GM12878 (cell line): ENCODE measurements at regions not wholly inside any gene's neighbourhood (a gene's known extent, or its start where the extent isn't known, plus 50 kb on each side); places are given as distances from the start of the nearest gene placed in this dataset.

ENCODE experiments used
- ATAC-seq: fragments of 200-7000 bp; cut with Tn5 transposase; 3 replicates; pipeline ENCODE4 v1.9.1; 2020; ENCODE audit warnings: mild to moderate bottlenecking, moderate library complexity
- BruUV-seq: library from RNA; stranded (reverse); fragments of 400-500 nt; replicated peaks from 2 replicates; lab custom pipeline; 2021; lab: Mats Ljungman, UMichigan
- CTCF ChIA-PET: fragments of 300-600 bp; sonication (Branson Sonifier 250); formaldehyde crosslinking; extraction: SDS; loops from one replicate; lab custom pipeline; 2021; ENCODE audit warnings: inconsistent platforms; lab: Yijun Ruan, JAX
- POLR2A ChIA-PET: fragments of 350-600 bp; formaldehyde crosslinking; extraction: SDS; loops from one replicate; lab custom pipeline; 2021; ENCODE audit warnings: inconsistent platforms; lab: Charles Lee
- RAD21 ChIA-PET: fragments of 300-600 bp; sonication (Branson Sonifier 250); formaldehyde crosslinking; loops from one replicate; lab custom pipeline; 2023; ENCODE audit warnings: antibody characterized with exemption; ENCODE audit not compliant: unreplicated experiment; lab: Charles Lee
- SMC1A ChIA-PET: fragments of 300-600 bp; sonication (Branson Sonifier 250); formaldehyde crosslinking; loops from one replicate; lab custom pipeline; 2023; ENCODE audit not compliant: unreplicated experiment, uncharacterized antibody; lab: Charles Lee
- DNase-seq: peaks from one replicate; pipeline ENCODE4 v3.0.0-alpha.2; 2011; ENCODE audit warnings: low read depth, low spot score
- FAIRE-seq: peaks from 3 replicates; lab custom pipeline; 2011; peaks lifted over from hg19 to GRCh38; lab: Jason Lieb, UNC
- H2AFZ ChIP-seq: 2 replicates; pipeline ENCODE4 v1.6.0; 2011; ENCODE audit warnings: low read depth, low read length, control low read depth; ENCODE audit not compliant: control insufficient read depth
- H3K27ac ChIP-seq: 2 replicates; pipeline ENCODE4 v1.5.1; 2011; ENCODE audit warnings: control low read depth; ENCODE audit not compliant: control insufficient read depth, insufficient read depth
- H3K27me3 ChIP-seq, 2 experiments: replicated peaks in 1 of 2; 2 replicates each; pipeline versions ENCODE4 v1.6.0 to v1.6.1; 2011; ENCODE audit warnings: low read length in 1 of 2; ENCODE audit not compliant: control insufficient read depth in 2 of 2, insufficient read depth in 2 of 2
- H3K36me3 ChIP-seq, 2 experiments: 2 replicates each; pipeline ENCODE4 v1.5.1; 2011; ENCODE audit warnings: low read length in 1 of 2; ENCODE audit not compliant: control insufficient read depth in 2 of 2, insufficient read depth in 2 of 2
- H3K4me1 ChIP-seq: 2 replicates; pipeline ENCODE4 v1.6.1; 2011; ENCODE audit warnings: mild to moderate bottlenecking, low read length, moderate library complexity, mixed read lengths; ENCODE audit not compliant: control insufficient read depth, insufficient read depth
- H3K4me2 ChIP-seq: 2 replicates; pipeline ENCODE4 v1.6.0; 2011; ENCODE audit warnings: control low read depth; ENCODE audit not compliant: control insufficient read depth, insufficient read depth
- H3K4me3 ChIP-seq: fragments of 200-600 bp; sonication (generic); 2 replicates; pipeline ENCODE4 v1.5.1; 2016
- H3K79me2 ChIP-seq: 2 replicates; pipeline ENCODE4 v1.6.0; 2011; ENCODE audit warnings: low read length; ENCODE audit not compliant: control insufficient read depth, insufficient read depth
- H3K9ac ChIP-seq: 2 replicates; pipeline ENCODE4 v1.8.0; 2011; ENCODE audit warnings: low read length, control low read depth, mixed read lengths; ENCODE audit not compliant: control insufficient read depth, insufficient read depth
- H3K9me3 ChIP-seq: replicated peaks from 3 replicates; pipeline ENCODE4 v1.5.1; 2011; ENCODE audit warnings: mild to moderate bottlenecking, low read length; ENCODE audit not compliant: control insufficient read depth, insufficient read depth
- H4K20me1 ChIP-seq: 2 replicates; pipeline ENCODE4 v1.6.0; 2011; ENCODE audit not compliant: control insufficient read depth, insufficient read depth
- BCL11A ChIP-seq: IDR thresholded peaks from 2 replicates; pipeline ENCODE4 v1.6.1; 2011; ENCODE audit warnings: low read depth, low read length
- BHLHE40 ChIP-seq, 2 experiments: fragments of 450-650 bp in 1 of 2; IDR thresholded peaks; 2 replicates each; pipeline ENCODE4 v1.6.1; 2011 to 2017; ENCODE audit warnings: low read depth in 2 of 2, borderline replicate concordance in 1 of 2, improper control_type of control experiment in 1 of 2, low read length in 1 of 2, mild to moderate bottlenecking in 1 of 2
- ELK1 ChIP-seq: IDR thresholded peaks from 2 replicates; pipeline ENCODE4 v1.6.1; 2012; ENCODE audit warnings: low read depth, low read length, improper control_type of control experiment
- FOXM1 ChIP-seq: IDR thresholded peaks from 2 replicates; pipeline ENCODE4 v1.6.1; 2012; ENCODE audit warnings: low read depth, mild to moderate bottlenecking, inconsistent platforms, low read length, moderate library complexity
- GATAD2B ChIP-seq: fragments of 450-650 bp; conservative IDR thresholded peaks from 2 replicates; pipeline ENCODE4 v1.6.1; 2017; ENCODE audit warnings: low read depth, mild to moderate bottlenecking, moderate library complexity
- NBN ChIP-seq: fragments of 450-650 bp; IDR thresholded peaks from 2 replicates; pipeline ENCODE4 v1.6.1; 2016
- NR2C2 ChIP-seq: IDR thresholded peaks from 2 replicates; pipeline ENCODE4 v1.6.1; 2011; ENCODE audit warnings: borderline replicate concordance, low read depth; ENCODE audit not compliant: control insufficient read depth, insufficient read length
- PML ChIP-seq: IDR thresholded peaks from 2 replicates; pipeline ENCODE4 v1.6.1; 2012; ENCODE audit warnings: low read length, inconsistent platforms
- POLR2A ChIP-seq: IDR thresholded peaks from 2 replicates; pipeline ENCODE4 v1.6.1; 2011; ENCODE audit warnings: low read depth, mild to moderate bottlenecking, low read length
- RFX5 ChIP-seq: IDR thresholded peaks from 2 replicates; pipeline ENCODE4 v1.6.1; 2011; ENCODE audit warnings: low read depth, low read length, improper control_type of control experiment
- SMAD5 ChIP-seq: IDR thresholded peaks from 2 replicates; pipeline ENCODE4 v1.6.1; 2016; ENCODE audit warnings: antibody characterized with exemption, low read depth
- SMARCA5 ChIP-seq: fragments of 450-650 bp; IDR thresholded peaks from 2 replicates; pipeline ENCODE4 v1.6.1; 2017; ENCODE audit warnings: mild to moderate bottlenecking
- STAT3 ChIP-seq: IDR thresholded peaks from 2 replicates; pipeline ENCODE4 v1.6.1; 2011; ENCODE audit warnings: low read depth, low read length, improper control_type of control experiment
- ZNF217 ChIP-seq: fragments of 450-650 bp; IDR thresholded peaks from 2 replicates; pipeline ENCODE4 v1.6.1; 2017; ENCODE audit warnings: antibody characterized with exemption, mild to moderate bottlenecking
- ZZZ3 ChIP-seq: IDR thresholded peaks from 2 replicates; pipeline ENCODE4 v1.6.1; 2011; ENCODE audit warnings: low read depth; ENCODE audit not compliant: control insufficient read depth, insufficient read length
- in situ Hi-C: fragments of 300-500 bp; cut with MboI; formaldehyde crosslinking; loops from 9 replicates; pipeline ENCODE4 v1.14.3; 2018; ENCODE audit warnings: mixed read lengths
- intact Hi-C: fragments of 100-400 bp; cut with micrococcal nuclease; formaldehyde crosslinking; loops from one replicate; pipeline ENCODE4 v1.14.2; 2022; ENCODE audit not compliant: unreplicated experiment
- TF ChIP-seq, protein P1 (sequence below): IDR thresholded peaks from 2 replicates; pipeline ENCODE4 v1.6.1; 2012; ENCODE audit warnings: low read depth, low read length, improper control_type of control experiment
- TF ChIP-seq, protein P2 (sequence below): IDR thresholded peaks from 2 replicates; pipeline ENCODE4 v1.6.1; 2011; ENCODE audit warnings: borderline replicate concordance, low read depth, mild to moderate bottlenecking, moderate library complexity, low read length; ENCODE audit not compliant: insufficient read depth, poor library complexity, severe bottlenecking
- TF ChIP-seq, protein P3 (sequence below): fragments of 450-650 bp; IDR thresholded peaks from 2 replicates; pipeline ENCODE4 v1.6.1; 2017; ENCODE audit warnings: mild to moderate bottlenecking, moderate library complexity

DNA sequence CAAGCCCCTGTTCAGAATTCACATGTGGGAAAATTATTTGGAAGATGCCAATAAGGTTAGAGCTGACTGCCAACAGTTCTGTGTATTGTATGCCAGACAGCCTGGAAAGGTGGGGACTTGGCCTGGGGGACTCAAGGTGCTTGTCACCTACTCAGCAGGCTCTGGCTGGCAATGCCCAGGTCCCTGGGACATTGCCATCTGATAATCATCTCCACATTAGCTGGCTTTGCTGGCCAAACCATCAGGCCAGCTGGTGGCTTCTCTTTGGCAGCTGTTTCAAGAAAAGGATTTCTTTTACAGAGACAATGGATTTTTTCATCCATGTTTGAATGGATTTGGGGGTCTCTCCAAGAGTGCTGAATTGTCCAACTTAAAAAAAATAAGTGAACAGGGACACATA lies 165.2 kb downstream of the BRMS1L start:
- CTCF ChIA-PET, result interaction anchor here (1.1 kb wide), 1 partner anchor 138 kb away, joined by 3 read pairs; no protein-coding TSS in a partner anchor
- H2AFZ ChIP-seq, result no peak overlapping the region

More for the DNA sequence above, 165.2 kb downstream of the BRMS1L start:
- H4K20me1 ChIP-seq, result no peaks in the 10 kb centered on the region
- intact Hi-C loops, result no loop called here
- no peak overlapping the region for H3K27ac ChIP-seq
- no peak overlapping the region for H3K4me3 ChIP-seq
- ChIA-PET POLR2A (no interaction called here), RAD21 (no interaction called here)
- no peaks in the 10 kb centered on the region for H3K9me3 ChIP-seq
- H3K4me2 ChIP-seq, result no peak overlapping the region
- no peaks in the 10 kb centered on the region for H3K36me3 ChIP-seq
- no peaks in the 10 kb centered on the region for H3K79me2 ChIP-seq
- BruUV-seq, result no TSS peak
- TF ChIP-seq SMAD5 (no peak), ZZZ3 (no peak), NR2C2 (no peak), GATAD2B (no peak), STAT3 (no peak), SMARCA5 (no peak), BHLHE40 (IDR thresholded peaks at IDR 0.05; ENCODE audit: borderline replicate concordance in 1 of 2, low read depth in 2 of 2, low read length in 1 of 2) (no peak), FOXM1 (no peak), RFX5 (no peak), NBN (no peak), BCL11A (no peak), ZNF217 (no peak), PML (no peak), POLR2A (no peak), ELK1 (no peak)
- TF ChIP-seq, protein P1, sequence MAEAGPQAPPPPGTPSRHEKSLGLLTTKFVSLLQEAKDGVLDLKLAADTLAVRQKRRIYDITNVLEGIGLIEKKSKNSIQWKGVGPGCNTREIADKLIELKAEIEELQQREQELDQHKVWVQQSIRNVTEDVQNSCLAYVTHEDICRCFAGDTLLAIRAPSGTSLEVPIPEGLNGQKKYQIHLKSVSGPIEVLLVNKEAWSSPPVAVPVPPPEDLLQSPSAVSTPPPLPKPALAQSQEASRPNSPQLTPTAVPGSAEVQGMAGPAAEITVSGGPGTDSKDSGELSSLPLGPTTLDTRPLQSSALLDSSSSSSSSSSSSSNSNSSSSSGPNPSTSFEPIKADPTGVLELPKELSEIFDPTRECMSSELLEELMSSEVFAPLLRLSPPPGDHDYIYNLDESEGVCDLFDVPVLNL, result no peak
- TF ChIP-seq, protein P2, sequence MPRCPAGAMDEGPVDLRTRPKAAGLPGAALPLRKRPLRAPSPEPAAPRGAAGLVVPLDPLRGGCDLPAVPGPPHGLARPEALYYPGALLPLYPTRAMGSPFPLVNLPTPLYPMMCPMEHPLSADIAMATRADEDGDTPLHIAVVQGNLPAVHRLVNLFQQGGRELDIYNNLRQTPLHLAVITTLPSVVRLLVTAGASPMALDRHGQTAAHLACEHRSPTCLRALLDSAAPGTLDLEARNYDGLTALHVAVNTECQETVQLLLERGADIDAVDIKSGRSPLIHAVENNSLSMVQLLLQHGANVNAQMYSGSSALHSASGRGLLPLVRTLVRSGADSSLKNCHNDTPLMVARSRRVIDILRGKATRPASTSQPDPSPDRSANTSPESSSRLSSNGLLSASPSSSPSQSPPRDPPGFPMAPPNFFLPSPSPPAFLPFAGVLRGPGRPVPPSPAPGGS, result no peak
- TF ChIP-seq, protein P3, sequence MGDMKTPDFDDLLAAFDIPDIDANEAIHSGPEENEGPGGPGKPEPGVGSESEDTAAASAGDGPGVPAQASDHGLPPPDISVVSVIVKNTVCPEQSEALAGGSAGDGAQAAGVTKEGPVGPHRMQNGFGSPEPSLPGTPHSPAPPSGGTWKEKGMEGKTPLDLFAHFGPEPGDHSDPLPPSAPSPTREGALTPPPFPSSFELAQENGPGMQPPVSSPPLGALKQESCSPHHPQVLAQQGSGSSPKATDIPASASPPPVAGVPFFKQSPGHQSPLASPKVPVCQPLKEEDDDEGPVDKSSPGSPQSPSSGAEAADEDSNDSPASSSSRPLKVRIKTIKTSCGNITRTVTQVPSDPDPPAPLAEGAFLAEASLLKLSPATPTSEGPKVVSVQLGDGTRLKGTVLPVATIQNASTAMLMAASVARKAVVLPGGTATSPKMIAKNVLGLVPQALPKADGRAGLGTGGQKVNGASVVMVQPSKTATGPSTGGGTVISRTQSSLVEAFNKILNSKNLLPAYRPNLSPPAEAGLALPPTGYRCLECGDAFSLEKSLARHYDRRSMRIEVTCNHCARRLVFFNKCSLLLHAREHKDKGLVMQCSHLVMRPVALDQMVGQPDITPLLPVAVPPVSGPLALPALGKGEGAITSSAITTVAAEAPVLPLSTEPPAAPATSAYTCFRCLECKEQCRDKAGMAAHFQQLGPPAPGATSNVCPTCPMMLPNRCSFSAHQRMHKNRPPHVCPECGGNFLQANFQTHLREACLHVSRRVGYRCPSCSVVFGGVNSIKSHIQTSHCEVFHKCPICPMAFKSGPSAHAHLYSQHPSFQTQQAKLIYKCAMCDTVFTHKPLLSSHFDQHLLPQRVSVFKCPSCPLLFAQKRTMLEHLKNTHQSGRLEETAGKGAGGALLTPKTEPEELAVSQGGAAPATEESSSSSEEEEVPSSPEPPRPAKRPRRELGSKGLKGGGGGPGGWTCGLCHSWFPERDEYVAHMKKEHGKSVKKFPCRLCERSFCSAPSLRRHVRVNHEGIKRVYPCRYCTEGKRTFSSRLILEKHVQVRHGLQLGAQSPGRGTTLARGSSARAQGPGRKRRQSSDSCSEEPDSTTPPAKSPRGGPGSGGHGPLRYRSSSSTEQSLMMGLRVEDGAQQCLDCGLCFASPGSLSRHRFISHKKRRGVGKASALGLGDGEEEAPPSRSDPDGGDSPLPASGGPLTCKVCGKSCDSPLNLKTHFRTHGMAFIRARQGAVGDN, result no peak
- TF ChIP-seq, all 136 proteins: peak for 0
- no peak for DNase-seq
- no peak for FAIRE-seq
- H3K4me1 ChIP-seq, result peaks cover 2% of the 10 kb centered on the region; the same call in 1 of the 2 replicates
- in situ Hi-C loops, result no loop called here
- H3K27me3 ChIP-seq, result no peaks in the 10 kb centered on the region
- H3K9ac ChIP-seq, result no peak overlapping the region
- SMC1A ChIA-PET, result no interaction called here
- ATAC-seq, result no peak
